SIG-M5 treated with dmso at 0.1 percent for 504 hours (cell line): ENCODE measurements at regions not wholly inside any gene's neighbourhood (a gene's known extent, or its start where the extent isn't known, plus 50 kb on each side); places are given as distances from the start of the nearest gene placed in this dataset.
"Not testable (repeated sequence)": the region's sequence is repeated elsewhere in the genome, so short reads cannot be mapped to it uniquely, and the experiment has no call there.

Experiments
- DNase-seq: peaks from one replicate; lab custom pipeline; 2025; ENCODE audit not compliant: unreplicated experiment; lab: John Stamatoyannopoulos, UW

DNA sequence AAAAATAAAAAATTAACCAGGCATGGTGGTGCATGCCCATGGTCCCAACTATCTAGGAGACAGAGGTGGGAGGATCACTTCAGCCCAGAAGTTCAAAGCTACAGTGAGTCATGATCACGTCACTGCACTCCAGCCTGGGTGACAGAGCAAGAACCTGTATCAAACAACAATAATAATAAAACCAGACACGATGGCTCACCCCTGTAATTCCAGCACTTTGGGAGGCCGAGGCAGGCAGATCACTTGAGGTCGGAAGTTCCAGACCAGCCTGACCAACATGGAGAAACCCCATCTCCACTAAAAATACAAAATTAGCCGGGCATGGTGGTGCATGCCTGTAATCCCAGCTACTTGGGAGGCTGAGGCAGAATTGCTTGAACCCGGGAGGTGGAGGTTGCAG lies 159.4 kb downstream of the SKIDA1 start:
- DNase-seq = not testable (repeated sequence)

DNA sequence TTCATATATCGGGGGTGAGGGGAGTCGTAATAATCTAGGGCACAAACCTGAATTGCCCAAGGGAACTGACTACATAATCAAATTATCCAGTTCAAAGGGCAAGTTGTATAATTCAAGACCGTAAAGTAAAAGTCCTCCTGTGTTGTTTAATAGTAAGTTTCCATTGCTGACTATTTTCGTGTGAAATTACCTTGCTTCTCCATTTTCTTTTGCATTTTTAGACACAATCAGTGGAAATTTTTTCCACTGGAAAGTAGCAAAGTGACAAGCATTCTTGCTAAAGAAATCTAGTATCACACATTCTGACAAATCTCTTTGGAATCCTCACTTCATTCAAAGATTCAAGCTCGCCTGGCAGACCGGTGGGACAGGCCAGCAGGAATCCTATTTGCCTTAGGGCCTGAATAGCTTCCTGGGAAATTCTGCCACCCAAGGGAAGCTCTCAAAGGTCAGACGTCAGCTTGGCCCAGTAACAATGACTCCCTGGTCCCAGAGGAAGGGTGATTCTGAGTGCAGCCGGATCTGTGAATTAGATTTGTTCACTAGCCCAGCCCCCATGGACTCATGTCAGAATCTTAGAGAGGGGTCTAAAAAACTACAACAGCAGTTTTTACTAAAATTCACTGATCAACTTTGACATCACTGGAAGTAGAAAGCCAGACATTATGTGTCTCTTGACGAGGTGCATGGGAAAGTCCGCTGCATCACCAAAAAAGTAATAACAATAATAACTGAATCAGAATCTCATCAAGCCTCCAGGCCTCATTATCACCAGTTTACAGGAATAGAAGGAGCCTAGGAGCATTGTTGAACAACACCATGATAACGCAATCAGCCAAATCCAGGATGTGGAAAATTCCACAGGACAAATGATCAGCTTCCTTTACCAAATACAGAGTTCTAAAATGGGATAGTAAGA lies 161.0 kb downstream of the SKIDA1 start:
- peak; percentile 55 for DNase-seq

- DNase-seq = no peak
These were observed 161.8 kb downstream of the SKIDA1 start for GRCh38 chr10:21363731-21364104.

- DNase-seq = no peak
These were observed 162.3 kb downstream of the SKIDA1 start for GRCh38 chr10:21363092-21363730.

GRCh38 chr10:21359202-21359601 lies 166.3 kb downstream of the SKIDA1 start:
- no peak for DNase-seq

- no peak for DNase-seq
These were observed 169.9 kb downstream of the SKIDA1 start for GRCh38 chr10:21355591-21356011.

DNA sequence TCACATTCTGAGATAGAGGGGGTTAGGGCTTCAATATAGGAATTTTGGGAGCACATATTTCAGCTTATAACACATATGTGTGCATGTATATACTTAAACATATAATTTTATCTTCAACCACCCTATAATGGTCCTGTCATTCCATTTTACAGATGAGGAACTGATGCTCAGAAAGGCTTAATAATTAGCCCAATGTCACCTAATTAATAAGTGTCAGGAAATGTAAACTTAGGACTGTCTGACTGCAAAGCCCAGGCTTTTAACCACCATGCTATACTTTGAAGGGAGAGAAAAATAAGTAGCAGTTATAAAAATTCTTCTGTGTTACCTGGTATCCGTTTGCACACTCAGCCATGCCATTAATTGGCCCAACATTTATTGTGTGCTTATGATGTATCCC lies 172.6 kb downstream of the SKIDA1 start:
- DNase-seq = no peak

GRCh38 chr10:21351594-21351993 lies 173.9 kb downstream of the SKIDA1 start:
- not testable (repeated sequence) for DNase-seq

GRCh38 chr10:21349912-21350286 lies 175.6 kb downstream of the SKIDA1 start:
- DNase-seq = no peak

GRCh38 chr10:21347785-21348170 lies 177.7 kb downstream of the SKIDA1 start:
- DNase-seq = no peak

DNA sequence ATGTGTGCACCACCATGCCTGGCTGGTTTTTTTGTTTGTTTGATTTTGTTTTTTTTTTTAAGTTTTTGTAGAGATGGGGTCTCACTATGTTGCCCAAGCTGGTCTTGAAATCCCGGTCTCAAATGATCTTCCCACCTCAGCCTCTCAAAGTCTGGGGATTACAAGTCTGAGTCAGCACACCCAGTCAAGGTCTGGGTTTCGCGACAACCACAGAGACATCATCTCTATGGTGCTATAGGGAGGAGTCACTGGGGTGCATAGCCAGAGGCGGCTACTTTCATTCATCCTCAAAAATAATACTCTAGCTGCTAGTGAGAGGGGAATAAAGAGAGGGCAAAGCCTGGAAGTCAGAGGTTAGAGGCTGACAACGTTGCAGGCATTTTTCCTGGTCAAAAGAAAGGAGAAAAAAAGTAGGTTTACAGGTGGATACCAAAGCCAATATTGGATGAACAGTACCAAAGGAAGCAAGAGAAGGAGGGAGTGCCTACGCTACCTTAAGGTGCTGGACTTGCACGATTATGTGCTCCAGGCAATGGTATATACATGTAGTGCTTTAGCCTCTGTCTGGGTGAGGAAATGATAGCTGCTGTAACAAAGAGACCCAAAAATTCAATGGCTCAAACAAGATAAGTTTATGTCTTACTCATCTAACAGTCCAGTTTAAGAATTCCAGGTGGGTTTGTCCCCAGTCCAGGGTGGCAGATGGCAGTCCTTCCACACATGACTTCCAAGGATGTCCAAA lies 178.3 kb downstream of the SKIDA1 start:
- no peak for DNase-seq

GRCh38 chr10:21343087-21343486 lies 182.4 kb downstream of the SKIDA1 start:
- no peak for DNase-seq

DNA sequence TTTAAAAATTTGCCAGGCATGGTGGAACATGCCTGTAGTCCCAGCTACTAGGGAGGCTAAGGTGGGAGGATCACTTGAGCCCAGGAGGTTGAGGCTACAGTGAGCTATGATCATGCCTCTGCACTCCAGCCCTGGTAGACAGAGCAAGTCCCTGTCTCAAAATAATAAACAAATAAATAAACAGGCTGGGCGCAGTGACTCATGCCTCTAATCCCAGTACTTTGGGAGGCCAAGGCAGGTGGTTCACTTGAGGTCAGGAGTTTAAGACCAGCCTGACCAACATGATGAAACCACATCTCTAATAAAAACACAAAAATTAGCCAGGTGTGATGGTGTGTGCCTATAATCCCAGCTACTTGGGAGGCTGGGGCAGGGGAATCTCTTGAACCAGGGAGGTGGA lies 183.0 kb downstream of the SKIDA1 start:
- DNase-seq = not testable (repeated sequence)

- DNase-seq = no peak
These were observed 185.2 kb downstream of the SKIDA1 start for GRCh38 chr10:21340331-21340730.

GRCh38 chr10:21337171-21337792 lies 188.2 kb downstream of the SKIDA1 start:
- DNase-seq = no peak

DNA sequence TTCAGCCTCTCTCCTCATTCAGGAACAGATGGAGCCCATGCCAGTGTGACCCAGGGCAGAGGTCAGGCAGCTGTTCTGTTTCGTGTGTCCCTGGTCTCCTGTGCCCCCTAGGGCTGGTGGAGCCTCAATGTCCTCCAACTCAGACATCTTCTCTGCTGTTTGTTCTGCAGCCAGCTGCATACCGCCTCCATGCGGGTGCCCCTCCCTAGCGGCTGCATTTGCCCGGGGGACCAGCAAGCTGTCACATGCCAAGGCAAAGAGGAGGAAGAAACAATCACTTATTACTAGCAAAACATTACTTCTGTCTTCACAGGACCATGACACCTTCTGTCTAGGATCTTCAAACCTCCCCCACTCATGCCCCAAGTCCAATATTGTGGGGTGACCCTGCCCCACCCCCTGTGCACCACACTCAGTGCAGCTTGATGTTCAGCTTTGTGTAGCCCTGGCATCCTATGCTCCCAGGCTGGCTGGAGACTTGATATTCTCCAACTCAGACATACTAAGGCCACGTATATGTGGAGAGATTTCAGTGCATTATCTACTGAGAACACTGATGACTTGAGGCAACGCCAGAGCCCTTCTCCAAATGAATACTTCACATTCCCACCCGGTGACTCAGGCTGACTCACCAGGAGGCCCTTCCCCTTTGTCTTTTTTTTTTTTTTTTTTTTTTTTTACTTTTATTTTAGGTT lies 188.9 kb downstream of the SKIDA1 start:
- DNase-seq = no peak

- DNase-seq = peak; percentile 39
These were observed 190.4 kb downstream of the SKIDA1 start for GRCh38 chr10:21334891-21335696.

- DNase-seq = no peak
These were observed 194.9 kb downstream of the SKIDA1 start for GRCh38 chr10:21330628-21331020.

DNA sequence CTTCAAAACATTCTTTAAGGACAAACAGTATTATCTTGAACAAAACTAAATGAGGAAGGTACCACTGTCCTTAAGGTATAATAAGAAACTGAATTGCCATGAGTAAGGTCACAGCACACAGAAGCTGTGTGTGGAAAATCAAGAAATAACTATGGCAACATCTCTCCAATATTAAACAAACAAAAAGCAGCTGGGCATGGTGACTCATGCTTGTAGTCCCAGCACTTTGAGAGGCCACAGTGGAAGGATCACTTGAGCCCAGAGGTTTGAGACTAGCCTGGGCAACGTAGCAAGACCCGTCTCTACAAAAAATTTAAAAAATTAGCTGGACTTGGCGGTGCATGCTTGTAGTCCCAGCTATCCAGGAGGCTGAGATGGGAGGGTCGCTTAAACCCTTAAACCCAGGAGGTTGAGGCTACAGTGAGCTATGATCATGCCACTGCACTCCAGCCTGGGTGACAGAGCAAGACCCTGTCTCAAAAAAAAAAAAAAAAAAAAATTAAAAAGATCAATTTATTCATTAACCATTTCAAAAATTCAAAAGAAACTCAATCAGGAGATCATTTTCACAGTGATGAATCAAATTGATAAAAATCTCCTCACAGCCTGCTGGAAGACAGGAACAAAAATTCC lies 195.4 kb downstream of the SKIDA1 start:
- peak; percentile 37 for DNase-seq
